ENCODE measurements at regions not wholly inside any gene's neighbourhood (a gene's known extent, or its start where the extent isn't known, plus 50 kb on each side); places are given as distances from the start of the nearest gene placed in this dataset.
A peak's percentile ranks its signal among the peaks of the same experiment; 100 is the strongest.

DNA sequence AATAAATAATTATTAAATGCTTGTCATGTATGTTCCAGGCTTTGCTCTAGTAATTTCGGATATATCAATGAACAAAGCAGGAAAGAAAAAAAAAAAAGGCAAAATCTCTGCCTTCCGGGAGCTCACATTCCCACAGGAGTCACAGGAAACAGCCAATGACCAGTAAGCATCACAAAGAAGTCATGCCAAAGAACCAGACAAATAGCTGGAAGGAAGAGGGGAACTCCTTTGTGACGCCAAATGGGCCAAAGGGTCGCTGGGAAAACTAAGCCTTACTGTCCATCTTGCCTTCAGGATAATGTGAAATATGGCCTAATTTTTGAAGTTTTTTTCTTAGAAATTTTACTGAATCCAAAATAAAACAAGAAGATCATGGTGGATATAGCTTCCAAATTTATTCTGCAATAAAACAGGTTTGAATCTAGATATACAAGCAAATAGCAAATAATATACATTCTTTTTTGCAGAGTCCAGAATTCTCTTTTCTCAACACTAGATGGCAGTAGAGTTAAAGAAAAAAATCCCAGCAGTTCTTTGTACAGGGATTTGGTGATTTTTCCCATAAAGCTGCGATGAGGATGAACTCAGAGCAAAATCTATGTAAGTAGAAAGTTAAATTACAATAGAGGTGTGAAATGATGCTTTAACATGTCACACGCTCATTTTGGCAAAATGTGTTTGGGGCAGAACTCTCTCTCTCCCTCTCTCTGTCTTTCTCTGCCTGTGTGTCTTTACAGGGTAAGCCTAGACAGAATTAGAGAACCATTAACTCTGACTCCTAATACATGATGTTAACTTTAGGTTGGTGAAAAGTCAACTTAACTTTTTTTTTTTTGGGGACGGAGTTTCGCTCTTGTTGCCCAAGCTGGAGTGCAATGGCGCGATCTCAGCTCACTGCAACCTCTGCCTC lies 60.0 kb upstream of the TUT7 start:
- Histone ChIP-seq H3K4me1 (ENCODE audit: insufficient read depth) (no peaks in the 10 kb centered on the region), H3K27me3 (no peaks in the 10 kb centered on the region), H3K9me2 (replicated peaks; ENCODE audit: insufficient read depth) (no peaks in the 10 kb centered on the region), H3K27ac (no peak overlapping the region), H3K36me3 (replicated peaks; ENCODE audit: insufficient read depth, low read depth) (no peaks in the 10 kb centered on the region), H2AFZ (no peak overlapping the region), H3K4me2 (no peak overlapping the region), H4K20me1 (ENCODE audit: insufficient read depth, poor library complexity, severe bottlenecking) (no peaks in the 10 kb centered on the region), H3K4me3 (no peak overlapping the region), H3K79me2 (no peaks in the 10 kb centered on the region), H3K9me3 (ENCODE audit: low read depth) (no peaks in the 10 kb centered on the region)
- no peak for TF ChIP-seq EZH2phosphoT487 (IDR thresholded peaks at IDR 0.05; ENCODE audit: low read depth, severe bottlenecking, unreplicated experiment)
- TF ChIP-seq, protein P1, sequence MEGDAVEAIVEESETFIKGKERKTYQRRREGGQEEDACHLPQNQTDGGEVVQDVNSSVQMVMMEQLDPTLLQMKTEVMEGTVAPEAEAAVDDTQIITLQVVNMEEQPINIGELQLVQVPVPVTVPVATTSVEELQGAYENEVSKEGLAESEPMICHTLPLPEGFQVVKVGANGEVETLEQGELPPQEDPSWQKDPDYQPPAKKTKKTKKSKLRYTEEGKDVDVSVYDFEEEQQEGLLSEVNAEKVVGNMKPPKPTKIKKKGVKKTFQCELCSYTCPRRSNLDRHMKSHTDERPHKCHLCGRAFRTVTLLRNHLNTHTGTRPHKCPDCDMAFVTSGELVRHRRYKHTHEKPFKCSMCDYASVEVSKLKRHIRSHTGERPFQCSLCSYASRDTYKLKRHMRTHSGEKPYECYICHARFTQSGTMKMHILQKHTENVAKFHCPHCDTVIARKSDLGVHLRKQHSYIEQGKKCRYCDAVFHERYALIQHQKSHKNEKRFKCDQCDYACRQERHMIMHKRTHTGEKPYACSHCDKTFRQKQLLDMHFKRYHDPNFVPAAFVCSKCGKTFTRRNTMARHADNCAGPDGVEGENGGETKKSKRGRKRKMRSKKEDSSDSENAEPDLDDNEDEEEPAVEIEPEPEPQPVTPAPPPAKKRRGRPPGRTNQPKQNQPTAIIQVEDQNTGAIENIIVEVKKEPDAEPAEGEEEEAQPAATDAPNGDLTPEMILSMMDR (IDR thresholded peaks at IDR 0.05; ENCODE audit: poor library complexity) = peak; percentile 86
- DNase-seq (ENCODE audit: low spot score) = peak; percentile 36
- 63% methylated on average over 10 of the region's 10 CpGs for WGBS (ENCODE audit: low lambda C conversion rate, missing lambda C conversion rate)

DNA sequence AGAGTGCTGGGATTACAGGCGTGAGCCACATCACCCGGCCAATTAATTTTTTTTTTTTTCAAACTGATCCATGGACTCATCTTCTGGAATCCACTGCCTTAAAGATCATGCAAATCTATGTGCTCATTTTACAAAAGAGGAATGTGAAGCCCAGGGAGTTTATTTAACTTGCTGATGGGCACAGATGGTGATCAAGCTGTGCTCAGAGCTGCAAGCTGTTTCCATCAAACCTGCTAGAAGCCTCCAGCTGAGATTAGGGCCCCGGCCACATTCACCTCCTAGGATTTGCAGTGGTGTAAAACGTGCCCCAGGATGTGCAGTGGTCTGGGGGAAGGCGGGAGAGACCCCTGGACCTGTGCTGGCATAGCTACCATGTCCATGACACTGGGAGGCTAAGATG lies 56.1 kb upstream of the TUT7 start:
- WGBS (ENCODE audit: low lambda C conversion rate, missing lambda C conversion rate) = 68% methylated on average over 5 of the region's 5 CpGs
- Histone ChIP-seq H3K79me2 (no peaks in the 10 kb centered on the region), H3K4me3 (no peak overlapping the region), H3K4me1 (ENCODE audit: insufficient read depth) (peaks cover 25% of the 10 kb centered on the region), H3K36me3 (replicated peaks; ENCODE audit: insufficient read depth, low read depth) (no peaks in the 10 kb centered on the region), H4K20me1 (ENCODE audit: insufficient read depth, poor library complexity, severe bottlenecking) (no peaks in the 10 kb centered on the region), H3K9me3 (ENCODE audit: low read depth) (no peaks in the 10 kb centered on the region), H3K27ac (no peak overlapping the region), H3K4me2 (no peak overlapping the region), H2AFZ (no peak overlapping the region), H3K27me3 (no peaks in the 10 kb centered on the region), H3K9me2 (replicated peaks; ENCODE audit: insufficient read depth) (no peaks in the 10 kb centered on the region)
- DNase-seq (ENCODE audit: low spot score) = no peak
- TF ChIP-seq, protein P1 (IDR thresholded peaks at IDR 0.05; ENCODE audit: poor library complexity) = no peak
- TF ChIP-seq EZH2phosphoT487 (IDR thresholded peaks at IDR 0.05; ENCODE audit: low read depth, severe bottlenecking, unreplicated experiment) = no peak
- no peak for TF ChIP-seq EZH2 (IDR thresholded peaks at IDR 0.05; ENCODE audit: borderline replicate concordance)

DNA sequence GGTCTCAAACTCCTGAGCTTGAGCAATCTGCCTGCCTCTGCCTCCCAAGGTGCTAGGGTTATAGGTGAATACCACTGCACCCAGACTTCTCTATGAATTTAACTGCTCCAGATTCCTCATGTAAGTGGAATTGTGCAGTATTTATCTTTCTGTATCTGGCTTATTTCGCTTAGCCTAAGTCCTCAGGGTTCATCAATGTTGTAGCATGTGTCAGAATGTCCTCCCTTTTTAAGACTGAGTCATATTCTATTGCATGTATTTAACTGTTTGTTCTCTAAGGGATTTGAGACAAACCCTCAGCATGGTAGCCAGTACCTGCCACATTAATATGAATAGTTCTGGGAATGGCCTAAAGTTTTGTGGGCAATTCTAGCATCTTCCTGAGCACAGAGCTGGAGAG lies 53.9 kb upstream of the TUT7 start:
- no peaks in the 10 kb centered on the region for H3K9me2 ChIP-seq (replicated peaks; ENCODE audit: insufficient read depth)
- H3K27me3 ChIP-seq = no peaks in the 10 kb centered on the region
- no peaks in the 10 kb centered on the region for H3K79me2 ChIP-seq
- H3K4me1 ChIP-seq (ENCODE audit: insufficient read depth) = peaks cover 31% of the 10 kb centered on the region
- H3K36me3 ChIP-seq (replicated peaks; ENCODE audit: insufficient read depth, low read depth) = no peaks in the 10 kb centered on the region
- H4K20me1 ChIP-seq (ENCODE audit: insufficient read depth, poor library complexity, severe bottlenecking) = no peaks in the 10 kb centered on the region
- TF ChIP-seq, protein P1 (IDR thresholded peaks at IDR 0.05; ENCODE audit: poor library complexity) = no peak
- TF ChIP-seq EZH2phosphoT487 (IDR thresholded peaks at IDR 0.05; ENCODE audit: low read depth, severe bottlenecking, unreplicated experiment) (no peak), EZH2 (IDR thresholded peaks at IDR 0.05; ENCODE audit: borderline replicate concordance) (no peak)
- no peak overlapping the region for H3K4me2 ChIP-seq
- no peaks in the 10 kb centered on the region for H3K9me3 ChIP-seq (ENCODE audit: low read depth)
- no peak overlapping the region for H3K4me3 ChIP-seq
- no peak overlapping the region for H2AFZ ChIP-seq
- peak overlapping the region; percentile 91 for H3K27ac ChIP-seq
- WGBS (ENCODE audit: low lambda C conversion rate, missing lambda C conversion rate) = 73% methylated on average over 1 of the region's 1 CpG
- DNase-seq (ENCODE audit: low spot score) = no peak

Data from hepatocyte (in vitro differentiated cells).